GM10248 (cell line): ENCODE measurements at regions not wholly inside any gene's neighbourhood (a gene's known extent, or its start where the extent isn't known, plus 50 kb on each side); places are given as distances from the start of the nearest gene placed in this dataset.

Experiments used
- CTCF ChIA-PET: fragments of 300-600 bp; sonication (Branson Sonifier 250); formaldehyde crosslinking; extraction: SDS; loops from one replicate; lab custom pipeline; 2021; ENCODE audit warnings: antibody characterized with exemption; lab: Yijun Ruan, JAX
- POLR2A ChIA-PET: fragments of 350-650 bp; sonication (Branson Sonifier 250); formaldehyde crosslinking; extraction: SDS; loops from one replicate; lab custom pipeline; 2020; ENCODE audit warnings: antibody characterized with exemption; lab: Yijun Ruan, JAX
- DNase-seq: peaks from one replicate; pipeline ENCODE4 v3.0.0; 2012; ENCODE audit errors: extremely low spot score
- CTCF ChIP-seq: IDR thresholded peaks from 2 replicates; pipeline ENCODE4 v1.5.1; 2012; ENCODE audit warnings: mild to moderate bottlenecking, low read depth; ENCODE audit errors: extremely low read depth, missing control alignments, control extremely low read depth

- DNase-seq = no peak
- ChIA-PET POLR2A (no interaction called here), CTCF (interaction anchor here (1.7 to 1.8 kb wide), 2 partner anchors 15 to 35 kb away, joined by 3 to 5 read pairs; no protein-coding TSS in a partner anchor)
- no peak for TF ChIP-seq CTCF
Measured at GRCh38 chr2:21310493-21310892, 186.7 kb downstream of the TDRD15 start.

- CTCF ChIA-PET = interaction anchor here (0.7 to 1.5 kb wide), 3 partner anchors 21 to 272 kb away, joined by 3 read pairs; no protein-coding TSS in a partner anchor
- POLR2A ChIA-PET = no interaction called here
- no peak for TF ChIP-seq CTCF
- no peak for DNase-seq
Measured at GRCh38 chr2:21314322-21314835, 190.6 kb downstream of the TDRD15 start.

- TF ChIP-seq CTCF = peak; percentile 59
- ChIA-PET POLR2A (no interaction called here), CTCF (interaction anchor here (0.7 to 5.5 kb wide), 23 partner anchors 9 to 648 kb away, joined by 3 to 57 read pairs (median 5); partner anchors contain the start of gene APOB)
- peak; percentile 45 for DNase-seq
Measured at GRCh38 chr2:21317131-21317530, 193.4 kb downstream of the TDRD15 start.

GRCh38 chr2:21318263-21318662 is 194.5 kb downstream of the TDRD15 start:
- ChIA-PET POLR2A (no interaction called here), CTCF (interaction anchor here (1.0 to 5.5 kb wide), 10 partner anchors 10 to 291 kb away, joined by 3 to 57 read pairs (median 4); partner anchors contain the start of gene APOB)
- no peak for DNase-seq
- no peak for TF ChIP-seq CTCF

GRCh38 chr2:21326152-21326551 is 202.4 kb downstream of the TDRD15 start:
- DNase-seq = no peak
- TF ChIP-seq CTCF = no peak
- ChIA-PET POLR2A (no interaction called here), CTCF (interaction anchor here (1.6 kb wide), 1 partner anchor 9 kb away, joined by 5 read pairs; no protein-coding TSS in a partner anchor)

GRCh38 chr2:21328177-21328576 is 204.4 kb downstream of the TDRD15 start:
- CTCF ChIA-PET = interaction anchor here (0.9 to 1.2 kb wide), 3 partner anchors 9 to 285 kb away, joined by 3 to 6 read pairs (median 4); no protein-coding TSS in a partner anchor
- DNase-seq = no peak
- TF ChIP-seq CTCF = no peak
- POLR2A ChIA-PET = no interaction called here
